ENCODE measurements at regions not wholly inside any gene's neighbourhood (a gene's known extent, or its start where the extent isn't known, plus 50 kb on each side); places are given as distances from the start of the nearest gene placed in this dataset.

GRCh38 chr20:24892931-24893330 is 56.1 kb upstream of the CST7 start:
- Histone ChIP-seq H3K79me2 (ENCODE audit: low read depth) (no peaks in the 10 kb centered on the region), H3K9ac (no peak overlapping the region), H3K9me3 (ENCODE audit: low read depth) (no peaks in the 10 kb centered on the region), H3K4me1 (no peaks in the 10 kb centered on the region), H3K27ac (no peak overlapping the region), H3K27me3 (no peaks in the 10 kb centered on the region), H4K20me1 (ENCODE audit: low read depth) (no peaks in the 10 kb centered on the region), H2AFZ (replicated peaks) (no peak overlapping the region), H3K36me3 (no peaks in the 10 kb centered on the region), H3K4me2 (no peak overlapping the region), H3F3A (ENCODE audit: low read depth) (no peaks in the 10 kb centered on the region), H3K4me3 (no peak overlapping the region)
- no peak for TF ChIP-seq EZH2phosphoT487 (IDR thresholded peaks at IDR 0.05)
- TF ChIP-seq CTCF (IDR thresholded peaks at IDR 0.05), result no peak
- no peak for TF ChIP-seq EZH2 (IDR thresholded peaks at IDR 0.05)
- Mint-ChIP-seq H3K4me3 (no peak overlapping the region), H3K9me3 (peaks cover under 1% of the 10 kb centered on the region), H3K27me3 (ENCODE audit: insufficient read depth, low read depth) (peaks cover 5% of the 10 kb centered on the region), H3K27ac (no peak overlapping the region), H3K36me3 (no peaks in the 10 kb centered on the region), H3K4me1 (no peaks in the 10 kb centered on the region)
- no peak for DNase-seq (ENCODE audit: low spot score)

- no peaks in the 10 kb centered on the region for H3K36me3 ChIP-seq
- H4K20me1 ChIP-seq (ENCODE audit: low read depth), result no peaks in the 10 kb centered on the region
- Mint-ChIP-seq H3K27me3 (ENCODE audit: insufficient read depth, low read depth) (peaks cover 5% of the 10 kb centered on the region), H3K27ac (no peak overlapping the region), H3K9me3 (peaks cover 11% of the 10 kb centered on the region), H3K4me1 (no peaks in the 10 kb centered on the region), H3K36me3 (no peaks in the 10 kb centered on the region), H3K4me3 (no peak overlapping the region)
- TF ChIP-seq EZH2phosphoT487 (IDR thresholded peaks at IDR 0.05), result no peak
- TF ChIP-seq CTCF (IDR thresholded peaks at IDR 0.05), result no peak
- no peak for TF ChIP-seq EZH2 (IDR thresholded peaks at IDR 0.05)
- no peaks in the 10 kb centered on the region for H3F3A ChIP-seq (ENCODE audit: low read depth)
- H2AFZ ChIP-seq (replicated peaks), result no peak overlapping the region
- H3K79me2 ChIP-seq (ENCODE audit: low read depth), result no peaks in the 10 kb centered on the region
- no peaks in the 10 kb centered on the region for H3K4me1 ChIP-seq
- no peaks in the 10 kb centered on the region for H3K9me3 ChIP-seq (ENCODE audit: low read depth)
- no peak overlapping the region for H3K4me2 ChIP-seq
- no peak overlapping the region for H3K4me3 ChIP-seq
- H3K27me3 ChIP-seq, result no peaks in the 10 kb centered on the region
- no peak overlapping the region for H3K9ac ChIP-seq
- no peak for DNase-seq (ENCODE audit: low spot score)
- H3K27ac ChIP-seq, result no peak overlapping the region
Measured at GRCh38 chr20:24894488-24894887, 54.6 kb upstream of the CST7 start.

GRCh38 chr20:24894967-24895366 is 54.1 kb upstream of the CST7 start:
- TF ChIP-seq EZH2phosphoT487 (IDR thresholded peaks at IDR 0.05) (no peak), CTCF (IDR thresholded peaks at IDR 0.05) (no peak), EZH2 (IDR thresholded peaks at IDR 0.05) (no peak)
- no peaks in the 10 kb centered on the region for H3K4me1 ChIP-seq

More at GRCh38 chr20:24894967-24895366, 54.1 kb upstream of the CST7 start:
- Mint-ChIP-seq H3K4me3 (no peak overlapping the region), H3K4me1 (no peaks in the 10 kb centered on the region), H3K27me3 (ENCODE audit: insufficient read depth, low read depth) (peaks cover 5% of the 10 kb centered on the region), H3K9me3 (peaks cover 16% of the 10 kb centered on the region), H3K27ac (no peak overlapping the region), H3K36me3 (no peaks in the 10 kb centered on the region)
- Histone ChIP-seq H4K20me1 (ENCODE audit: low read depth) (no peaks in the 10 kb centered on the region), H3K36me3 (no peaks in the 10 kb centered on the region), H3K27ac (no peak overlapping the region), H2AFZ (replicated peaks) (no peak overlapping the region), H3K9me3 (ENCODE audit: low read depth) (no peaks in the 10 kb centered on the region), H3K27me3 (no peaks in the 10 kb centered on the region), H3K4me3 (no peak overlapping the region), H3K4me2 (no peak overlapping the region), H3K9ac (no peak overlapping the region), H3F3A (ENCODE audit: low read depth) (no peaks in the 10 kb centered on the region), H3K79me2 (ENCODE audit: low read depth) (no peaks in the 10 kb centered on the region)
- DNase-seq (ENCODE audit: low spot score), result no peak

All from neural progenitor cell (in vitro differentiated cells).